GM12878 (cell line): ENCODE measurements at regions not wholly inside any gene's neighbourhood (a gene's known extent, or its start where the extent isn't known, plus 50 kb on each side); places are given as distances from the start of the nearest gene placed in this dataset.

Experiments
- ATAC-seq: fragments of 200-7000 bp; cut with Tn5 transposase; 3 replicates; pipeline ENCODE4 v1.9.1; 2020; ENCODE audit warnings: mild to moderate bottlenecking, moderate library complexity
- BruUV-seq: library from RNA; stranded (reverse); fragments of 400-500 nt; replicated peaks from 2 replicates; lab custom pipeline; 2021; lab: Mats Ljungman, UMichigan
- CTCF ChIA-PET: fragments of 300-600 bp; sonication (Branson Sonifier 250); formaldehyde crosslinking; extraction: SDS; loops from one replicate; lab custom pipeline; 2021; ENCODE audit warnings: inconsistent platforms; lab: Yijun Ruan, JAX
- POLR2A ChIA-PET: fragments of 350-600 bp; formaldehyde crosslinking; extraction: SDS; loops from one replicate; lab custom pipeline; 2021; ENCODE audit warnings: inconsistent platforms; lab: Charles Lee
- RAD21 ChIA-PET: fragments of 300-600 bp; sonication (Branson Sonifier 250); formaldehyde crosslinking; loops from one replicate; lab custom pipeline; 2023; ENCODE audit warnings: antibody characterized with exemption; ENCODE audit not compliant: unreplicated experiment; lab: Charles Lee
- SMC1A ChIA-PET: fragments of 300-600 bp; sonication (Branson Sonifier 250); formaldehyde crosslinking; loops from one replicate; lab custom pipeline; 2023; ENCODE audit not compliant: unreplicated experiment, uncharacterized antibody; lab: Charles Lee
- DNase-seq: peaks from one replicate; pipeline ENCODE4 v3.0.0-alpha.2; 2011; ENCODE audit warnings: low read depth, low spot score
- FAIRE-seq: peaks from 3 replicates; lab custom pipeline; 2011; peaks lifted over from hg19 to GRCh38; lab: Jason Lieb, UNC
- H2AFZ ChIP-seq: 2 replicates; pipeline ENCODE4 v1.6.0; 2011; ENCODE audit warnings: low read depth, low read length, control low read depth; ENCODE audit not compliant: control insufficient read depth
- H3K27ac ChIP-seq: 2 replicates; pipeline ENCODE4 v1.5.1; 2011; ENCODE audit warnings: control low read depth; ENCODE audit not compliant: control insufficient read depth, insufficient read depth
- H3K27me3 ChIP-seq, 2 experiments: replicated peaks in 1 of 2; 2 replicates each; pipeline versions ENCODE4 v1.6.0 to v1.6.1; 2011; ENCODE audit warnings: low read length in 1 of 2; ENCODE audit not compliant: control insufficient read depth in 2 of 2, insufficient read depth in 2 of 2
- H3K36me3 ChIP-seq, 2 experiments: 2 replicates each; pipeline ENCODE4 v1.5.1; 2011; ENCODE audit warnings: low read length in 1 of 2; ENCODE audit not compliant: control insufficient read depth in 2 of 2, insufficient read depth in 2 of 2
- H3K4me1 ChIP-seq: 2 replicates; pipeline ENCODE4 v1.6.1; 2011; ENCODE audit warnings: mild to moderate bottlenecking, low read length, moderate library complexity, mixed read lengths; ENCODE audit not compliant: control insufficient read depth, insufficient read depth
- H3K4me2 ChIP-seq: 2 replicates; pipeline ENCODE4 v1.6.0; 2011; ENCODE audit warnings: control low read depth; ENCODE audit not compliant: control insufficient read depth, insufficient read depth
- H3K4me3 ChIP-seq: fragments of 200-600 bp; sonication (generic); 2 replicates; pipeline ENCODE4 v1.5.1; 2016
- H3K79me2 ChIP-seq: 2 replicates; pipeline ENCODE4 v1.6.0; 2011; ENCODE audit warnings: low read length; ENCODE audit not compliant: control insufficient read depth, insufficient read depth
- H3K9ac ChIP-seq: 2 replicates; pipeline ENCODE4 v1.8.0; 2011; ENCODE audit warnings: low read length, control low read depth, mixed read lengths; ENCODE audit not compliant: control insufficient read depth, insufficient read depth
- H3K9me3 ChIP-seq: replicated peaks from 3 replicates; pipeline ENCODE4 v1.5.1; 2011; ENCODE audit warnings: mild to moderate bottlenecking, low read length; ENCODE audit not compliant: control insufficient read depth, insufficient read depth
- H4K20me1 ChIP-seq: 2 replicates; pipeline ENCODE4 v1.6.0; 2011; ENCODE audit not compliant: control insufficient read depth, insufficient read depth
- EZH2 ChIP-seq: IDR thresholded peaks from 2 replicates; pipeline ENCODE4 v1.6.1; 2012; ENCODE audit warnings: low read depth, mild to moderate bottlenecking, control low read depth, inconsistent platforms, low read length, borderline replicate concordance; ENCODE audit not compliant: control insufficient read depth
- GATAD2B ChIP-seq: fragments of 450-650 bp; conservative IDR thresholded peaks from 2 replicates; pipeline ENCODE4 v1.6.1; 2017; ENCODE audit warnings: low read depth, mild to moderate bottlenecking, moderate library complexity
- NR2F1 ChIP-seq: fragments of 450-650 bp; conservative IDR thresholded peaks from 2 replicates; pipeline ENCODE4 v1.6.1; 2017; ENCODE audit warnings: mild to moderate bottlenecking
- POLR2A ChIP-seq: IDR thresholded peaks from 2 replicates; pipeline ENCODE4 v1.6.1; 2011; ENCODE audit warnings: low read depth, mild to moderate bottlenecking, low read length
- SIN3A ChIP-seq: IDR thresholded peaks from 2 replicates; pipeline ENCODE4 v1.6.1; 2012; ENCODE audit warnings: low read depth, low read length, improper control_type of control experiment
- SMARCA5 ChIP-seq: fragments of 450-650 bp; IDR thresholded peaks from 2 replicates; pipeline ENCODE4 v1.6.1; 2017; ENCODE audit warnings: mild to moderate bottlenecking
- ZBED1 ChIP-seq: IDR thresholded peaks from 2 replicates; pipeline ENCODE4 v1.6.1; 2016; ENCODE audit warnings: borderline replicate concordance
- WGBS: methylation state at CpG from one replicate; pipeline ENCODE4 v1.1.6; 2016; ENCODE audit warnings: low lambda C conversion rate; ENCODE audit not compliant: insufficient replicate concordance, insufficient coverage; ENCODE audit errors: missing lambda C conversion rate; 5-methylcytosine and 5-hydroxymethylcytosine counted together
- in situ Hi-C: fragments of 300-500 bp; cut with MboI; formaldehyde crosslinking; loops from 9 replicates; pipeline ENCODE4 v1.14.3; 2018; ENCODE audit warnings: mixed read lengths
- intact Hi-C: fragments of 100-400 bp; cut with micrococcal nuclease; formaldehyde crosslinking; loops from one replicate; pipeline ENCODE4 v1.14.2; 2022; ENCODE audit not compliant: unreplicated experiment
- TF ChIP-seq, protein P1 (sequence below): IDR thresholded peaks from 2 replicates; pipeline ENCODE4 v1.6.1; 2012; ENCODE audit warnings: improper control_type of control experiment, low read depth, low read length; ENCODE audit not compliant: insufficient replicate concordance
- TF ChIP-seq, protein P2 (sequence below): IDR thresholded peaks from 2 replicates; pipeline ENCODE4 v1.6.1; 2011; ENCODE audit warnings: low read depth, low read length, improper control_type of control experiment, borderline replicate concordance
- TF ChIP-seq, protein P3 (sequence below): fragments of 450-650 bp; formaldehyde crosslinking; IDR thresholded peaks from 2 replicates; pipeline ENCODE4 v1.5.0; 2022; ENCODE audit warnings: mild to moderate bottlenecking, missing genetic modification characterization
- TF ChIP-seq, protein P4 (sequence below): fragments of 450-650 bp; IDR thresholded peaks from 2 replicates; pipeline ENCODE4 v1.6.1; 2017; ENCODE audit warnings: antibody characterized with exemption, mild to moderate bottlenecking, moderate library complexity

DNA sequence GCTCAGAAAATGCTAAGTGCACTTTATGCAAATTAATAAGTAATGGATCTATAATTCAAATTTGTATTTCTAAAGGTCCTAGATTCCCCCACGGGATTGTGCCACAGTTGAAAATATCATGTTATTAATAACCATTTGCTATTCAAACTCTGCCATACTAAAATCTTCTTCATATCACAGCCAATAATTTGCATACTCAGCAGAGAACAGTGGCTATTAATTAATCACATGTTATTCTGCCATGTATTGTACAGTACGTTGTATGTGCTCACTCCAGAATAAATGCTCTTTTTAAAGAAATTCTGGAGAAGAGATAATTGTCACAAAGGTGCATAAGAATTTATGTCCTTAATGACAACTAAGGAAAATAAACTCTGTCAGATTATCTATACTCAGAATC, 184.9 kb upstream of the LUZP2 start:
- H3K9me3 ChIP-seq: no peaks in the 10 kb centered on the region
- H3K4me2 ChIP-seq: no peak overlapping the region
- H3K36me3 ChIP-seq: no peaks in the 10 kb centered on the region
- in situ Hi-C loops: no loop called here
- FAIRE-seq (no peak), ATAC-seq (no peak), DNase-seq (no peak)
- intact Hi-C loops: no loop called here
- no peaks in the 10 kb centered on the region for H3K27me3 ChIP-seq
- no peak overlapping the region for H2AFZ ChIP-seq
- no peak overlapping the region for H3K4me3 ChIP-seq
- BruUV-seq: no TSS peak
- no peak overlapping the region for H3K27ac ChIP-seq
- no peaks in the 10 kb centered on the region for H3K4me1 ChIP-seq
- ChIA-PET CTCF (no interaction called here), RAD21 (no interaction called here), SMC1A (interaction anchor here (0.9 kb wide), 1 partner anchor 13 kb away, joined by 3 read pairs; no protein-coding TSS in a partner anchor), POLR2A (no interaction called here)
- 0% methylated on average over 2 of the region's 2 CpGs for WGBS
- no peaks in the 10 kb centered on the region for H3K79me2 ChIP-seq
- H3K9ac ChIP-seq: no peak overlapping the region
- H4K20me1 ChIP-seq: no peaks in the 10 kb centered on the region
- TF ChIP-seq SMARCA5 (no peak), POLR2A (no peak), EZH2 (no peak), NR2F1 (no peak), GATAD2B (no peak), ZBED1 (no peak), SIN3A (no peak)
- TF ChIP-seq, protein P1, sequence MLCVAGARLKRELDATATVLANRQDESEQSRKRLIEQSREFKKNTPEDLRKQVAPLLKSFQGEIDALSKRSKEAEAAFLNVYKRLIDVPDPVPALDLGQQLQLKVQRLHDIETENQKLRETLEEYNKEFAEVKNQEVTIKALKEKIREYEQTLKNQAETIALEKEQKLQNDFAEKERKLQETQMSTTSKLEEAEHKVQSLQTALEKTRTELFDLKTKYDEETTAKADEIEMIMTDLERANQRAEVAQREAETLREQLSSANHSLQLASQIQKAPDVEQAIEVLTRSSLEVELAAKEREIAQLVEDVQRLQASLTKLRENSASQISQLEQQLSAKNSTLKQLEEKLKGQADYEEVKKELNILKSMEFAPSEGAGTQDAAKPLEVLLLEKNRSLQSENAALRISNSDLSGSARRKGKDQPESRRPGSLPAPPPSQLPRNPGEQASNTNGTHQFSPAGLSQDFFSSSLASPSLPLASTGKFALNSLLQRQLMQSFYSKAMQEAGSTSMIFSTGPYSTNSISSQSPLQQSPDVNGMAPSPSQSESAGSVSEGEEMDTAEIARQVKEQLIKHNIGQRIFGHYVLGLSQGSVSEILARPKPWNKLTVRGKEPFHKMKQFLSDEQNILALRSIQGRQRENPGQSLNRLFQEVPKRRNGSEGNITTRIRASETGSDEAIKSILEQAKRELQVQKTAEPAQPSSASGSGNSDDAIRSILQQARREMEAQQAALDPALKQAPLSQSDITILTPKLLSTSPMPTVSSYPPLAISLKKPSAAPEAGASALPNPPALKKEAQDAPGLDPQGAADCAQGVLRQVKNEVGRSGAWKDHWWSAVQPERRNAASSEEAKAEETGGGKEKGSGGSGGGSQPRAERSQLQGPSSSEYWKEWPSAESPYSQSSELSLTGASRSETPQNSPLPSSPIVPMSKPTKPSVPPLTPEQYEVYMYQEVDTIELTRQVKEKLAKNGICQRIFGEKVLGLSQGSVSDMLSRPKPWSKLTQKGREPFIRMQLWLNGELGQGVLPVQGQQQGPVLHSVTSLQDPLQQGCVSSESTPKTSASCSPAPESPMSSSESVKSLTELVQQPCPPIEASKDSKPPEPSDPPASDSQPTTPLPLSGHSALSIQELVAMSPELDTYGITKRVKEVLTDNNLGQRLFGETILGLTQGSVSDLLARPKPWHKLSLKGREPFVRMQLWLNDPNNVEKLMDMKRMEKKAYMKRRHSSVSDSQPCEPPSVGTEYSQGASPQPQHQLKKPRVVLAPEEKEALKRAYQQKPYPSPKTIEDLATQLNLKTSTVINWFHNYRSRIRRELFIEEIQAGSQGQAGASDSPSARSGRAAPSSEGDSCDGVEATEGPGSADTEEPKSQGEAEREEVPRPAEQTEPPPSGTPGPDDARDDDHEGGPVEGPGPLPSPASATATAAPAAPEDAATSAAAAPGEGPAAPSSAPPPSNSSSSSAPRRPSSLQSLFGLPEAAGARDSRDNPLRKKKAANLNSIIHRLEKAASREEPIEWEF: no peak
- TF ChIP-seq, protein P2, sequence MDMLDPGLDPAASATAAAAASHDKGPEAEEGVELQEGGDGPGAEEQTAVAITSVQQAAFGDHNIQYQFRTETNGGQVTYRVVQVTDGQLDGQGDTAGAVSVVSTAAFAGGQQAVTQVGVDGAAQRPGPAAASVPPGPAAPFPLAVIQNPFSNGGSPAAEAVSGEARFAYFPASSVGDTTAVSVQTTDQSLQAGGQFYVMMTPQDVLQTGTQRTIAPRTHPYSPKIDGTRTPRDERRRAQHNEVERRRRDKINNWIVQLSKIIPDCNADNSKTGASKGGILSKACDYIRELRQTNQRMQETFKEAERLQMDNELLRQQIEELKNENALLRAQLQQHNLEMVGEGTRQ: no peak
- TF ChIP-seq, protein P3, sequence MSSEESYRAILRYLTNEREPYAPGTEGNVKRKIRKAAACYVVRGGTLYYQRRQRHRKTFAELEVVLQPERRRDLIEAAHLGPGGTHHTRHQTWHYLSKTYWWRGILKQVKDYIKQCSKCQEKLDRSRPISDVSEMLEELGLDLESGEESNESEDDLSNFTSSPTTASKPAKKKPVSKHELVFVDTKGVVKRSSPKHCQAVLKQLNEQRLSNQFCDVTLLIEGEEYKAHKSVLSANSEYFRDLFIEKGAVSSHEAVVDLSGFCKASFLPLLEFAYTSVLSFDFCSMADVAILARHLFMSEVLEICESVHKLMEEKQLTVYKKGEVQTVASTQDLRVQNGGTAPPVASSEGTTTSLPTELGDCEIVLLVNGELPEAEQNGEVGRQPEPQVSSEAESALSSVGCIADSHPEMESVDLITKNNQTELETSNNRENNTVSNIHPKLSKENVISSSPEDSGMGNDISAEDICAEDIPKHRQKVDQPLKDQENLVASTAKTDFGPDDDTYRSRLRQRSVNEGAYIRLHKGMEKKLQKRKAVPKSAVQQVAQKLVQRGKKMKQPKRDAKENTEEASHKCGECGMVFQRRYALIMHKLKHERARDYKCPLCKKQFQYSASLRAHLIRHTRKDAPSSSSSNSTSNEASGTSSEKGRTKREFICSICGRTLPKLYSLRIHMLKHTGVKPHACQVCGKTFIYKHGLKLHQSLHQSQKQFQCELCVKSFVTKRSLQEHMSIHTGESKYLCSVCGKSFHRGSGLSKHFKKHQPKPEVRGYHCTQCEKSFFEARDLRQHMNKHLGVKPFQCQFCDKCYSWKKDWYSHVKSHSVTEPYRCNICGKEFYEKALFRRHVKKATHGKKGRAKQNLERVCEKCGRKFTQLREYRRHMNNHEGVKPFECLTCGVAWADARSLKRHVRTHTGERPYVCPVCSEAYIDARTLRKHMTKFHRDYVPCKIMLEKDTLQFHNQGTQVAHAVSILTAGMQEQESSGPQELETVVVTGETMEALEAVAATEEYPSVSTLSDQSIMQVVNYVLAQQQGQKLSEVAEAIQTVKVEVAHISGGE (CRISPR knock-in tag): no peak
- TF ChIP-seq, protein P4, sequence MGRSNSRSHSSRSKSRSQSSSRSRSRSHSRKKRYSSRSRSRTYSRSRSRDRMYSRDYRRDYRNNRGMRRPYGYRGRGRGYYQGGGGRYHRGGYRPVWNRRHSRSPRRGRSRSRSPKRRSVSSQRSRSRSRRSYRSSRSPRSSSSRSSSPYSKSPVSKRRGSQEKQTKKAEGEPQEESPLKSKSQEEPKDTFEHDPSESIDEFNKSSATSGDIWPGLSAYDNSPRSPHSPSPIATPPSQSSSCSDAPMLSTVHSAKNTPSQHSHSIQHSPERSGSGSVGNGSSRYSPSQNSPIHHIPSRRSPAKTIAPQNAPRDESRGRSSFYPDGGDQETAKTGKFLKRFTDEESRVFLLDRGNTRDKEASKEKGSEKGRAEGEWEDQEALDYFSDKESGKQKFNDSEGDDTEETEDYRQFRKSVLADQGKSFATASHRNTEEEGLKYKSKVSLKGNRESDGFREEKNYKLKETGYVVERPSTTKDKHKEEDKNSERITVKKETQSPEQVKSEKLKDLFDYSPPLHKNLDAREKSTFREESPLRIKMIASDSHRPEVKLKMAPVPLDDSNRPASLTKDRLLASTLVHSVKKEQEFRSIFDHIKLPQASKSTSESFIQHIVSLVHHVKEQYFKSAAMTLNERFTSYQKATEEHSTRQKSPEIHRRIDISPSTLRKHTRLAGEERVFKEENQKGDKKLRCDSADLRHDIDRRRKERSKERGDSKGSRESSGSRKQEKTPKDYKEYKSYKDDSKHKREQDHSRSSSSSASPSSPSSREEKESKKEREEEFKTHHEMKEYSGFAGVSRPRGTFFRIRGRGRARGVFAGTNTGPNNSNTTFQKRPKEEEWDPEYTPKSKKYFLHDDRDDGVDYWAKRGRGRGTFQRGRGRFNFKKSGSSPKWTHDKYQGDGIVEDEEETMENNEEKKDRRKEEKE: no peak
